Esophagus muscularis mucosa (tissue), 3 donors: ENCODE measurements at regions not wholly inside any gene's neighbourhood (a gene's known extent, or its start where the extent isn't known, plus 50 kb on each side); places are given as distances from the start of the nearest gene placed in this dataset.

ENCODE experiments used
- CTCF ChIP-seq, 3 experiments: fragments of 200-600 bp in 2 of 3; fragments of 450-650 bp in 1 of 3; sonication (generic) in 2 of 3; IDR thresholded peaks; one replicate each; pipeline ENCODE4 v1.5.1; 2017 to 2019; ENCODE audit warnings: antibody characterized with exemption in 3 of 3, mild to moderate bottlenecking in 2 of 3, moderate library complexity in 1 of 3
- POLR2A ChIP-seq: fragments of 450-650 bp; IDR thresholded peaks from one replicate; pipeline ENCODE4 v1.6.1; 2017; ENCODE audit warnings: antibody characterized with exemption, moderate library complexity, mild to moderate bottlenecking, low read depth
- POLR2AphosphoS5 ChIP-seq, 2 donors: sonication (generic); formaldehyde crosslinking; IDR thresholded peaks; one replicate each; pipeline ENCODE4 v1.6.1; 2017; ENCODE audit warnings: antibody characterized with exemption in 2 of 2

GRCh38 chr5:168155585-168155984 is 135.9 kb upstream of the WWC1 start:
- TF ChIP-seq POLR2A (no peak), POLR2AphosphoS5 (IDR thresholded peaks at IDR 0.05) (no peak), CTCF (IDR thresholded peaks at IDR 0.05) (no peak)
